ENCODE measurements at regions not wholly inside any gene's neighbourhood (a gene's known extent, or its start where the extent isn't known, plus 50 kb on each side); places are given as distances from the start of the nearest gene placed in this dataset.

DNA sequence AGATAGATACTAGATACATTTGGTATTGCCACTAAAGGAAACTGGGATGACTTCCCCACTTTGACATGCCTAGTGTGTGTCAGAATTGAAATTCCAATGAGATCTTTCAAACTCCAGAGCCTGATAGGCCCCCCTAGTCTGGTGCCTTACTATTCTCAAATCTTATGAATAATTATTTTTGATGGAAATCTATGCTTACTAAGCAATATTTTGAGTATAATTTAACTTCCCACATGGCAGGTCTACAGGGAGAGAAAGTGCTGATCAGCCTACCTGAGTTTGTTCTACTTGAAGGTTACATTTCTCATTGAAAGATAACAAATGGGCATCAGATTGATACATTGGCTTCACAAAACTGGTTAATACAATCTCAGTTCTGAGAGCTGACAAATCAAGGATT lies 415.7 kb upstream of the BOD1L1 start:
- Histone ChIP-seq H3K4me1 (no peaks in the 10 kb centered on the region), H3K4me3 (ENCODE audit: low read depth, low read length) (no peak overlapping the region), H3K9me3 (no peaks in the 10 kb centered on the region; the same call in 1 of the 2 replicates), H3K27me3 (no peaks in the 10 kb centered on the region), H3K36me3 (no peaks in the 10 kb centered on the region)
- DNase-seq: no peak
- TF ChIP-seq, protein P1, sequence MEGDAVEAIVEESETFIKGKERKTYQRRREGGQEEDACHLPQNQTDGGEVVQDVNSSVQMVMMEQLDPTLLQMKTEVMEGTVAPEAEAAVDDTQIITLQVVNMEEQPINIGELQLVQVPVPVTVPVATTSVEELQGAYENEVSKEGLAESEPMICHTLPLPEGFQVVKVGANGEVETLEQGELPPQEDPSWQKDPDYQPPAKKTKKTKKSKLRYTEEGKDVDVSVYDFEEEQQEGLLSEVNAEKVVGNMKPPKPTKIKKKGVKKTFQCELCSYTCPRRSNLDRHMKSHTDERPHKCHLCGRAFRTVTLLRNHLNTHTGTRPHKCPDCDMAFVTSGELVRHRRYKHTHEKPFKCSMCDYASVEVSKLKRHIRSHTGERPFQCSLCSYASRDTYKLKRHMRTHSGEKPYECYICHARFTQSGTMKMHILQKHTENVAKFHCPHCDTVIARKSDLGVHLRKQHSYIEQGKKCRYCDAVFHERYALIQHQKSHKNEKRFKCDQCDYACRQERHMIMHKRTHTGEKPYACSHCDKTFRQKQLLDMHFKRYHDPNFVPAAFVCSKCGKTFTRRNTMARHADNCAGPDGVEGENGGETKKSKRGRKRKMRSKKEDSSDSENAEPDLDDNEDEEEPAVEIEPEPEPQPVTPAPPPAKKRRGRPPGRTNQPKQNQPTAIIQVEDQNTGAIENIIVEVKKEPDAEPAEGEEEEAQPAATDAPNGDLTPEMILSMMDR (IDR thresholded peaks at IDR 0.05; ENCODE audit: low read depth, low read length): no peak

DNA sequence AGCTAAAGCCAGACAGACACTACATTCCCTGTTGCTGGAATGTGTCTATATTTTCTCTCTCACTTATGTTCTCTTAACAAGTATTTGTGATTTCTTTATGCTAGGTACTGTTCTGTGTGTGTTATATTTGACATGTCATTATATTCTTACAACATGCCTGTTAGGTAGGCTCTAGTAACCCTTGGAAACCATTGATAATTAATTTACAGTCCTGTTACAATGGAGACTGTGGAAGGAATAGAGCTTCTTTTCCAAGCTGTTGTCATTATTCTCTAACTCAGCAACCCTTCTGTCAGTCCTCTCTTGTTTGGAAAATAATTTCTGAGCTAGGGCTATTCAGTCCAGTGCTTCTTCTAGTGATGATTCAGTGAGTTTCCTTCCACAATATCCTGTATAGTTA lies 419.1 kb upstream of the BOD1L1 start:
- Histone ChIP-seq H3K4me1 (no peaks in the 10 kb centered on the region), H3K4me3 (ENCODE audit: low read depth, low read length) (no peak overlapping the region), H3K9me3 (no peaks in the 10 kb centered on the region; the same call in 1 of the 2 replicates), H3K36me3 (no peaks in the 10 kb centered on the region), H3K27me3 (no peaks in the 10 kb centered on the region)
- no peak for DNase-seq
- TF ChIP-seq, protein P1 (IDR thresholded peaks at IDR 0.05; ENCODE audit: low read depth, low read length): no peak

DNA sequence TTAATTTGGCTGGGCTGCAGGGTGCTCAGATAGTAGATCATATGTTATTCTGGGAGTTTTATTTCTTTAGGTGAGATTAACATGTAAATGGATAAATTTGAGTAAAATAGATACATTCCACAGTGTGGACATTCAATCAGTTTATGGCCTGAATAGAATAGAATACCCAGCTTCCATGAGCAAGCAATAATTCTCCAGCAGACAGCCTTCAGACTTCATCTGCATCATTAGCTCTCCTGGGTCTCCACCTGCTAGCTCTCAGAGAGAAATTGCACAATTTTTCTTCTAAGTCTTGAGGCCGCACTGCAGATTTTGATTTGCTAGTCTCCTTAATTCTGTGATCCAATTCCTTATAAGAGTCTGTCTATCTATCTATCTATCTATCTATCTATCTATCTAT lies 420.3 kb upstream of the BOD1L1 start:
- TF ChIP-seq, protein P1 (IDR thresholded peaks at IDR 0.05; ENCODE audit: low read depth, low read length): no peak
- no peak for DNase-seq
- H3K9me3 ChIP-seq: no peaks in the 10 kb centered on the region; the same call in 1 of the 2 replicates
- no peaks in the 10 kb centered on the region for H3K27me3 ChIP-seq
- H3K4me3 ChIP-seq (ENCODE audit: low read depth, low read length): no peak overlapping the region
- H3K4me1 ChIP-seq: no peaks in the 10 kb centered on the region
- no peaks in the 10 kb centered on the region for H3K36me3 ChIP-seq

DNA sequence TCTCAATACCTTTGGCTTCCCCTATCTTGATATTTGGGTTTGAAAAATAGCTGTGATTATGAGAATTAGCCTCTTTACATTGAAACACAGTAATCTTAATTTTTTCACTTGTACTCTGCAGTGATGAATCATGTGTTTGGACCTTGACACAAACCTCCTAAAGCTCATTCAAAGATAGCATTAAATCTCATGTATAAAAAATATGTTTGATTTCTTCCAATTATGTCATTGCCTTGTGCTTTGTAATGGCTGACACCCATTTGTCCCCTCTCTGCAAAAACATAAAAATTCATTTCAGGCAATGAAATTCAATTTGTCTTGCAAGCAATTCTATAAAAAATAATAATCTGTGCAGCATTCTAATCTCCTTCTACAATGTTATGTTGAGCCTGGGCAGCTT lies 422.4 kb upstream of the BOD1L1 start:
- H3K27me3 ChIP-seq: no peaks in the 10 kb centered on the region
- H3K36me3 ChIP-seq: no peaks in the 10 kb centered on the region
- no peak for DNase-seq
- H3K4me1 ChIP-seq: no peaks in the 10 kb centered on the region
- TF ChIP-seq, protein P1 (IDR thresholded peaks at IDR 0.05; ENCODE audit: low read depth, low read length): no peak
- H3K9me3 ChIP-seq: no peaks in the 10 kb centered on the region
- H3K4me3 ChIP-seq (ENCODE audit: low read depth, low read length): no peak overlapping the region

DNA sequence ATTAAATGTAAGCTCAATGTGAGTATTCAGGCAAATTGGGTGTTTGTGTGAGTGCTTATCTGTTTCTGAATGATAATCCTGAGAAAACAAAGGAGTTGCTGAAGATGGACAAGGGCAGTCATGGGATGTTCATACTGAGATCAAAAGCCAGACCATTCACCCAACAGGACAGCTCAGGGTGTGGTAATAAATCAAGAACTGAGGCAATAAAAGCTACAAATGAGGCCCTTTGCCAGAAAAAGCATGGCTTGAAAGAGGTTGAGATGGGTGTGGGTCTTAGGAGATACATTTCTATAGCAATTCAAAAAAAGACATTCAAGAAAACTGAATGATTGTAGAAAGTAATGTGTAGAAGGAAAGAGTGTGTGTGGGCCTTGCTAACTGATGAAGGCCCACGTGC lies 425.8 kb upstream of the BOD1L1 start:
- no peak overlapping the region for H3K4me3 ChIP-seq (ENCODE audit: low read depth, low read length)
- H3K36me3 ChIP-seq: no peaks in the 10 kb centered on the region
- TF ChIP-seq, protein P1 (IDR thresholded peaks at IDR 0.05; ENCODE audit: low read depth, low read length): no peak
- no peaks in the 10 kb centered on the region for H3K9me3 ChIP-seq
- no peaks in the 10 kb centered on the region for H3K27me3 ChIP-seq
- no peak for DNase-seq
- no peaks in the 10 kb centered on the region for H3K4me1 ChIP-seq

DNA sequence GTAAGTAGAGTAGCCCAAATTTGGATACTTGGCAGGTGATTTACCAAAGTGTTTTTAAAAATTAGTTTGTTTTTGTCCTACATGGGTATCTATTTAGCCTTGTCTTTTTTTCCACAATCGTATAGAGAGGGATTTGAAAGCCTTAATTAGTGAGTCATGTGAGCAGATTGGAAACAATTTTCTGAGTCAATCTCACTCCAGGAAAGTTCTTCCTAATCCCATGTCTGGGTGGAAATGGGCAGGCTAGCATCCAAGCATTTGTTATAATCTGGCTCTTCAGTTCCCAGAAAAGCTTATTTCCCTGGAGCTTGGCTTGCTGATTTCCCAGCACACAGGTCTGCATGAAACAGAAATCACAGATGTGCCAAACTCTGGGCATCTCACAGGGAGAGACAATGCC lies 426.9 kb upstream of the BOD1L1 start:
- TF ChIP-seq, protein P1 (IDR thresholded peaks at IDR 0.05; ENCODE audit: low read depth, low read length): no peak
- Histone ChIP-seq H3K27me3 (no peaks in the 10 kb centered on the region), H3K4me3 (ENCODE audit: low read depth, low read length) (no peak overlapping the region), H3K9me3 (no peaks in the 10 kb centered on the region; the same call in 1 of the 2 replicates), H3K4me1 (no peaks in the 10 kb centered on the region), H3K36me3 (no peaks in the 10 kb centered on the region)
- no peak for DNase-seq

Data from BE2C (cell line).